Hematopoietic multipotent progenitor cell treated with erythropoietin and hydrocortisone succinate and interleukin-3 and kit ligand, for 4 days (in vitro differentiated cells): ENCODE measurements at regions not wholly inside any gene's neighbourhood (a gene's known extent, or its start where the extent isn't known, plus 50 kb on each side); places are given as distances from the start of the nearest gene placed in this dataset.
A peak's percentile ranks its signal among the peaks of the same experiment; 100 is the strongest.
"Not testable (repeated sequence)": the region's sequence is repeated elsewhere in the genome, so short reads cannot be mapped to it uniquely, and the experiment has no call there.

Experiments
- DNase-seq: peaks from one replicate; pipeline ENCODE4 v3.0.0-alpha.2; 2015

DNA sequence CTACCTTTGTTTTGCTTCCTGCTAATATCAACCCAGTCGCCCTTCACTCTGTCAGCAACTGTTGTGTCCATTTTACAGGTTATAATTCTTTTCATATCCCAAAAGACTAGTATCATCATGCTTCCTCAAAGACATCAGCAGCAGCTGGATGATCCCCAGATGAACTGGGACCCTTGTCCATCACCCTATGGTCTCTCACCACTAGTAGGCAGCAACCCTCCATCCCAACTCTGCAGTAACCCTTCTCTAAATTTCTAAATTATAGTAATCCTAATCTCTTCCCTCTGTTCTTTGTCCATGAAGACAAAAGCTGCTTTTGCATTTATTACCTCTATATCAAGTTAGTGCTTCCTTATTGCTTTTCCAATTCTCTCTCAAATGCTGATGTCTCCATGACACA is 1025.8 kb downstream of the FAM181B start:
- DNase-seq: peak; percentile 4

DNA sequence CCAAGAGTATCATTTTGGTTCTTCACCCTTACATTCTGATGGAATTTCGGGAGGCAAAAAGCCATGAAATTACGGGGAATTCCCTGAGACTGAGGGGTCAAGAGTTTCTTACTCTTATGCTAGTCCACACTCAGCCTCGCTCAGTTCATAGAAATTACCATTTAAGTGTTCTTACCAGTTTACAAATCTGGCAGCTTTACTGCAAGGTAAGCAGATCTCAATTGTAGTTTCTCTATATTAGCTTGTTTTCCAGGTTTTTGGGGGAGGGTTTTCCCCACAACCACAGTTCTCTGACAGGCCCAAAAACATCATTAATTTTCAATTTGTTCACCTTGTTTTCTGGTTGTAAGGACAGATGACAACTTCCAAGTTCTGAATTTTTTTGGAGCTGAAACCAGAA is 1028.4 kb downstream of the FAM181B start:
- no peak for DNase-seq

DNA sequence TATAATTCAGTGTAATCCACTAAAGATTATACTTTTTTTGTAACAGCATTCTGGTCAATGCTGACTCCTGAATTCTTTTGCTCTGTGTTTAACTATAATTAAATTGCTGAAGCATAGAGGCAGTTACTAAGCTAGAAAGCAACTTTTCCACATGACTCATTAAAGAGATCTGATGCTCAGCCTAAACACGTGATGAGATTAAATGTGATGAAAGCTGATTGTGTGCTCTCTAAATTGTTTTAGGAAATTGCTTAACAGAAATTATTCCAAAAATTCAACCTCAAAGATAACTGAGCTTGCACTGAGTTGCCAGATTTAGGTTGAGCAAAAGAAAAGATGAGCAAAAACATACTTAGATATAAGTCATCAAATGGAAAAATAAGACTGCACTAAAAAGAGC is 1033.6 kb downstream of the FAM181B start:
- no peak for DNase-seq

DNA sequence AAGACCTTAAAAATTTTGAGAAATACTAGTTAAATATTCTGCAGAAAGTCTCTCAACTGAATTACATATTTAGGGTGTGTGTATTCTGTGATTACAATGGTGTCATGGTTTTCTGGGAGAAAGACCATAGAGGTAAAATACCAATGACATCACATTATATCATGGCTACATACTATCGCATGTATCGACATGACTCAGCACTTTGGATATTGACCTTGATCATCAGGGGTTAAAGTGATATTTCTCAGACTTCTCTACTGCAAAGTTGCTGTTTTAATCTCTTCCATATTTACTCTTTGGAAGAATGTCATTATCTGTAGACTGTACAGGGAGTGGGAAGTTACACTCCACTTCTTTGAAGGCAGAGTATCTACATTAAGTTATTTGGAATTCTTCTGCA is 1046.6 kb downstream of the FAM181B start:
- DNase-seq: no peak

DNA sequence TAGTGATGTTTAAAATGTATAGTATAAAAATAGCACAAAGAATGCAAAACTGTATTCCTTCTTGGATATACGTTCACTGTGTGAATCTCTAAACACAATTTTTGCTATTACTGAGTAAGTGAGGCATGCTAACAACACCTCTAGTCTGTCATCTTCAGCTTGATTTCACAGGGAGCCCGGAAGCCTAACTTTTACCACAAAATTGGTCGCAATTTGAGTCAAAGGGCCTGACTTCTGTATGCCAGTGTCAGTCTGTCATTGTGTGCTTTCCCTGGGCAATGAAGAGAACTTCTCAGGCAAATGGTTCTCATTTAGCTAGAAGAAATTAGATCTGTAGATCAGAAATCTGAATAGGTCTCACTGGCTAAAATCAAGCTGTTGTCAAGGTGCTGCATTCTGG is 1059.5 kb downstream of the FAM181B start:
- no peak for DNase-seq

DNA sequence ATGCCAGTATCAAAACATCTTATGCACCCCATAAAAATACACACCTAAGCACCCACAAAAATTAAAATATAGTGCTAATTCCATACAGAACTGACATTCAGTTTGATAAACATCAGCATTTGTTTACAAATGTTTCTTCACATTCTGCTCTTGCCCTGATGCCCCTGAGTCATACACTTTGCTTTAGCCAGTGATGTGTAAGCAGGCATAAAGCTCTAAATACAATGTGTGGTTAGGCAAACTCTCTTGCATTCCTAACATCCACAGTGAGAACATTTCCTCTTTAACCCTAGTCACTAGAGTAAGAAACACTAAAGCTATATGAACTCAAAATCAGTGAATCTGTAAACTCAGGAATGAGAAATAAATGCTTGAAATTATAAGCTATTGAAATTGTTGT is 1060.7 kb downstream of the FAM181B start:
- no peak for DNase-seq

DNA sequence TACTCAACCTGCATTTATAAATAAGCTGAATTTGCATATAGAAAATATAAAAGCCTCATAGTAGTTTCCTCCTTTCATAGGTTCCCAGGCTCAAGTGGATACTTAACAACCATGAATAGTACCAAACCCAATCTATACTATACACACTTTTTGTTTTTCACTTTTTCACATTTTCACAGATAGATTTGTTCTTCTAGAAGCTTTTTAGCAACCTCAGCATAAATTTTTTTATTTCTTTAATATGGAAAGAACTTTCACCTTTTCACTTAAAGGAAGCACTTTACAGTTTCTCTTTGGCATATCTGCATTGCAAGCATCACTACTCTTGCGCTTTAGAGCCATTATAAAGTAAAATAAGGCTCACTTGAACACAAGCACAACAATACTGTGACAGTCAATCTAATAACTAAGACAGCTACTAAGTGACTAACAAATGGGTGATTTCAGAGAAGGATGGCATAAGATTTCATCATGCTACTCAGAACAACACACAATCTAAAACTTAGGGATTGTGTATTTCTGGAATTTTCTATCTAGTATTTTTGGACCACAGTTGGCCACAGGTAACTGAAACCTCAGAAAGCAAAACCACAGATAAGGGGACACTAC is 1063.6 kb downstream of the FAM181B start:
- DNase-seq: no peak

DNA sequence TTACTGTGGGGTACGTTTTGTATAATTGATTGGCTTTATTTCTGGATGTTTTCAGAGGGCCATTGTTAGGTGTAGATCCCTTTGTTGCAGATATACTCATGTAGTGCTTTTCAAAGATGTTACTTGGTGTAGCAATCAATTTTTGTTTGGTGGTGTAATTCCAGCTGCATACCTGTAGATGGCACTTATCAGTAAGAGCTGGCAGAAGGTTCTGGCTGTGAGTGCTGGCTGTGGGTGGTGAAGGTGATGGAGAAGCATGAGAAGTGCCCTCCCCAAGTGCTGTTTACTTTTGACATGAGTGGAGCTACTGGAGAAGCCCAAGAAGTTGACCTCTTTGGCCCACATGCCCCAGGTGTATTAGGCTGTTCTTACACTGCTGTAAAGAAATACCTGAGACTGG is 1074.9 kb downstream of the FAM181B start:
- DNase-seq: peak; percentile 56

DNA sequence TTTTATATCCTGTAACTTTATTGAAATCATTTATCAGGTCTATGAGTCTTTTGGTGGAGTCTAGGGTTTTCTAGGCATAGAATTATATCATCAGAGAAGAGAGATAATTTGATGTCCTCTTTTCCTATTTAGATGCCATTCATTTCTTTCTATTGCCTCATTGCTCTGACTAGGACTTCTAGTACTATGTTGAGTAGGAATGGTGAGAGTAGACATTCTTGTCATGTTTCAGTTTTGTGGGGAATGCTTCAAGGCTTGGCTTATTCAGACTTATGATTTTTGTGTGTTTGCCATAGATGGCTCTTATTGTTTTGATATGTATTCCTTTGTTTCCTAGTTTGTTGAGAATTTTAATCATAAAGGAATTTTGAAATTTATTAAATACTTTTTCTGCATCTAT is 1078.3 kb downstream of the FAM181B start:
- DNase-seq: no peak

DNA sequence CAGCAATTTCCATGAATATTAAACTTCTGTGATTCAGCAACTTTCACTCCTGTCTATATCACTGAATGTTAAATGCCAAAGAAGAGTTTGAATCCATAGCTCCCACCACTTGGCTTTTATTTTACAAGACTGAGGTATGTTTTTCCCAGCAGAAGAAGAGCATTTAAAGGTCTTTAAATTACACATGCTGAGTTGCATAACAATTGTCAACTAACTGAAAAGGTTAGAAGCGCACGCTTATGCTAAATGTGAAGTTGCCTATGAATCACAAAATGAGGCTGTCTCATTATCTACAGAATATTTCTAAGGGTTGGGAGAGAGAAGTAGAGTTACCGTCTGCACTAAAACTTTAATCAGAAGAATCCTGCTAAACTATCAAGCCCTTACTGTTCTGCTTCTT is 1086.3 kb downstream of the FAM181B start:
- no peak for DNase-seq

DNA sequence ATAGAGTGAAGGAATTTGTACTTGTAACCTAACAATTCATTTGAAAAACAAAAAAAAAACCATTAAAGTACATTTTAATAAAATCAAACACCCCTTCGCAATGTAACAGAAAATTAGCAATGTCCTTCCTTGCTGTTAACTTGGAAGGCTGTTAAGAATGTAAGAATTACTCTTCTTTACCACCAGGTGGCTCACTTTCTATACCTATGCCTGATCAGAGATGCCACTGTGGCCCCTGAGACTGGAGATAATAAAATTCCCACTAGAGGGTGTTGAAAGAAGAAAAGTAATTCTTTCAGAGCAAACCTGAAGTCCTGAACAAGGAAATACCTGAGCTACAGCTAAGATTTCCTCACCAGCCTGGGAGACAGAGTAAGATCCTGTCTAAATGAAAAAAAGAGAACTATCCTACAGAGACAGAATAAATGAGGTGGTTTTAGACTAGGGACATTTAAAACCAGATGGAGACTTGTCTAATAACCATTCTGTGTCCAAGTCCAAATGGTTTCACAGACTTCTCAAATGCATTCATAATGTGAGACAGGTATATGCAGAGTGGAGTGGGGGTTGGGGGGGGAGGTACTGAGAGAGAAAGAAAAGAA is 1089.3 kb downstream of the FAM181B start:
- peak; percentile 86 for DNase-seq

DNA sequence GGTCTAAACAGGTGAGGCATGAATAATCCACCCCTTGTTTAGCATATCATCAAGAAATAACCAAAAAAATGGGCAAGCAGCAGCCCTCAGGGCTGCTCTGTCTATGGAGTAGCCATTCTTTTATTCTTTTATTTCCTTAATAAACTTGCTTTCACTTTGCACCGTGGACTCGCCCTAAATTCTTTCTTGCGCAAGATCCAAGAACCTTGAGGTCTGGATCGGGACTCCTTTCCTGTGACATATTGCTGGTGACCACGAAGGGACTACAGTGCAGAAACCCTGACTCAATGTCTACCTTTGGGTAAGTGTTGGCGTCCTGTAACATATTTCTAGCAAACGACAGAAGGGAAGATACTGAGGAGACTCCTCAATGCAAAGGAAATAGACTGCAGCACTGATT is 1099.2 kb downstream of the FAM181B start:
- DNase-seq: no peak

DNA sequence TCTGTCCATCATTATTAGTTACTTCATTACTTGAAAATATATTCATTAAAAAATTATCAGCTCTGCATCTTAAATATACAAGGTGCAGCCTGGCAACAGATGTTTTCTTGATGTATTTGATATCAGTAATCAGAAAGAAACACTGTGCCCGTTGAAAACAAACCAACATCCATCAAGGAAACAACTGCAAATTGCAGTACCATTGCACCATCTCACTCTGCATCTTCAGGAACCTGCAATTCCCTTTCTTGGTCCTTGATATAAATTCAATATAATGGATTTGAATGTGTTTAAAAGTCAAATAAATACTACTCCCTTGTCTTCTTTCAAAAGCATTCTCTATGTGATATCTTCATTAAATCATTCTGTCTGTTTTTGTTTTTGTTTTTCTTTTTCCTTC is 1131.2 kb downstream of the FAM181B start:
- no peak for DNase-seq

DNA sequence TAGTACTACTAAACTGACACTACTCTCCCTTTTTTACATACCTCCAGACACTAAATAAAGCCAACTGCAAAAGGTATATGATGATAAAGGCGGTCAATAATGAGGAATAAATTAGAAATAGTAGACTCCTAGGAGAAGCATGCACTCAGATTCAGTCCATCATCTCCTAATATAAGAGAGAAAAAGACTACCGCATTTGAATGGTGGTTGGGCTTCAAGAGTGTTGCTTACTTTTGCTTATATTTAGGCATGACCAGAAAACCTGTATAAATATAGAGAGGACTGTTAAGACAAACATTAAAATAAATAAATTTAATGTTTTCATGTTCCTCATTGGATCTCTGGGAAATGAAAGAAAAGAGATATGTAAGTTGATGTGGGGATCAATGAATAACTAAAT is 1137.0 kb downstream of the FAM181B start:
- DNase-seq: no peak

DNA sequence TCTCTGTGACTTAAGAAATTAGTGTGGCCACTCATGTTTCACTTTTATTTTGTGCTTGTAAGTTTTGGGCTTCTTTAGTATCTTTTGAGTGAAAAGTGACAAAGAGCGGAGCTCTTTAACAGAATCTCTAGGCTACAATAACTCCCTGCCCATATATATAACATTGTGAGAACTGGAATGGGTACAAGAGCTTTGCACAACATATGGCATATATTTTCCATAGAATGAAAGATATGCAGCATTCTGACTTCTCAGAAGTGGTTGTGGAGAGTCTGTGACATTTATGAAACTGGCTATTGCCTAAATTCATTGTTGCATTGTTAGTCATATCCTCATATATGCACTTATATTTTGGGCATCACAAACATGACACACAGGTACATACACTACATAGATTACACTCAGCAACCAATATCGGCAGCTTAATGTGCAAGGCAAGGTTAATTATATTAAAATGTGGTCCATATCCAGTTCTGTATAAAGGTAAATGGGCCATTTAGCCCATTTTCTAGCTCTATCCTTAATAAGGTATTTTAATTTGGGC is 1148.2 kb downstream of the FAM181B start:
- DNase-seq: no peak

DNA sequence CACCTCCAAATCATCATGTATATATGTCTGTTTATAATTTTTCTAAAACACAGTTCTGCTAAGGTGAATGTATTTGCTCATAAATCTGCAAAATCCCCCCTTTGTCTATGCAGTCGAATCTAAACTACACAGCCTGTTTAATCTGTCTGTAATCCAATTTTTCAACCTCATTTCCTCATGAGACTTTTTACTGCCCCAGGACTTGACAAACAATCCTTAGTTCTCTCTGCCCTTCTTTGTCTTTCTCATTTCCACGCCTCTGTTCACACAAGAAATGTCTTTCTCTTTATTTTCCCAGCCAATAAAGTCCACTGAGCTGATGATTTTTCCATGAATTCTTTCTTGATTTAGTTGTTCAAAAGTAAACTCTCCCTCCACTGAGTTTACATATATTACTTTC is 1154.3 kb downstream of the FAM181B start:
- no peak for DNase-seq

DNA sequence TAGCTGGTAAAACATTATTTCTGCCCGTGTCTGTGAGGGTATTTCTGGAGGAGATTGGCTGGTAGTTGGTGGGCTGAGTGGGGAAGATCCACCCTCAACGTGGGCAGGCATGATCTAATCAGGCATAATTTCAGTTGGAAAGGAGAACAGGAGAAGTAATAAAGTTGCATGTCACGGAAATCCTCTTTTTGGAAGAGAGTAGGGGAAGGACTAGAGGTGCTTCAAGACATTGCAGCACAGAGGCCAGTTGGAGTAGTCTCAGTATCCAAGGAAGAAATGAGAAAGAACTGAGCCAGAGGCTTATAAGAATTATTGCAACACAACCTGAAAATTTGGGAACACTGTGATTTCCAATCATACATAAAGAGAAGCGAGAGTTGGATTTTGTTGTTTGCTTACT is 1155.1 kb downstream of the FAM181B start:
- no peak for DNase-seq

DNA sequence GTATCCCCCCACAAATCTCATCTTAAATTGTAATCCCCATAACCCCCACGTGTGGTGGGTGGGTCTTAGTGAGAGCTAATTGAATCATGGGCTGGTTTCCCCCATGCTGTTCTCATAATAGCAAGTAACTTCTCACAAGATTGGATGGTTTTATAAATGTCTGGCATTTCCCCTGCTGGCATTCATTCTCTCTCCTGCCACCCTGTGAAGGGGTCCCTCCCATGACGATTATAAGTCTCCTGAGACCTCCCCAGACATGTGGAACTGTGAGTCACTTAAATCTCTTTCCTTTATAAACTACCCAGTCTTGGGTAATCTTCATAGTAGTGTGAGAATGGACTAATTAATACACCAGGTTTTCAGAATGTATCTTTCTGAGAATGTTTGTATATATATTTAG is 1159.4 kb downstream of the FAM181B start:
- no peak for DNase-seq

DNA sequence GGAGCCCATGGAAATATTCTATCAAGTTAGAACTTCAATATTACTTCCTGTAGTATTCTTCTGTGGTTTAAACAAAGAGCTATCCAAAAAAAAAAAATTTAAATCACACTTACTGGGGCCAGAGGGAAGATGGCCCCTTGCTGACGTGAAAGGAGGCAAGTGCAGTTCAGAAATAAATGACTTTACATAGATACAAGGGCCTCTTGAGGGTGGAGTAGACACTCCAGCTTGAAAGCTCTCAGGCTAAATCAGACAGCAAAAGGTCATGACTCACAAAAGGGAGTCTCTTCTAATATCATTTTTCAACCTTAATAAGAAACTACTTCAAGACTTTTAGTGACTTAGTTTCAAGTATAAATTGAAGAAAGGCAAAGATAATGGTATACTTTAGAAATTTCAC is 1160.3 kb downstream of the FAM181B start:
- no peak for DNase-seq

DNA sequence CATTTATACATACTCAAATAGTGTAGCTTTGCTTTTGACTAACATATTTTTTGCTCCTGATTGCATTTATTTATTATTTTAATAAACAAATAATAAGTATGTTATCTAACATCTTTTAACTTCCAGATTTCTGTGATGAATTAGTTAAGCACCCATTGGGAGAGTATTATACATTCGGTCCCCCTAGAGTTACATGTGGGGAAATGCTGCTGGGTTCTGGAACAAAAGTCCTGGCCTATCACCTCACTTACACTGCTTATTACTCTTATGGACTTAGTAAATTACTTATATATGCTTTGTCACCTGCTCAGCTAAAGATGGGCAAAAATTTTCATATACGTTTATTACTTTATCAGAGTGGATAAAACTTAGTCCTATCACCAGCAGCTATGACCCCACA is 1163.0 kb downstream of the FAM181B start:
- no peak for DNase-seq

DNA sequence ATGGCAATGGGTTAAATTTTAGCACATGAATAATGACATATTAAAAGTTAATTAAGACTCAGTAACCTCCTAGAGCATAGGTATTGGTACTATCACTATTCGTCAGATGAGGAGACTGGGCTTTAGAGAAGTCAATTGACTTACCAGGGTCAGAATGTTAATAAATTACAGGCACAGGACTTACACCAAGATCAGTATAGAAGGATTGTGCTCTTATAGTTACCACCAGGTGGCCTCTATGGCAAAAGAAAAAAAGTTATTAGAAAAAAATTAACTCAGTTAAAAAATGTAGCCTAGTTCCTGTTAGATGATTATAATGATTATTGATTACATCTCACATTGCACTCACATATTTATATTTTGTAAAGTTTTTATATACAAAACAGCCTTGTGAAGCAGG is 1163.7 kb downstream of the FAM181B start:
- DNase-seq: no peak

DNA sequence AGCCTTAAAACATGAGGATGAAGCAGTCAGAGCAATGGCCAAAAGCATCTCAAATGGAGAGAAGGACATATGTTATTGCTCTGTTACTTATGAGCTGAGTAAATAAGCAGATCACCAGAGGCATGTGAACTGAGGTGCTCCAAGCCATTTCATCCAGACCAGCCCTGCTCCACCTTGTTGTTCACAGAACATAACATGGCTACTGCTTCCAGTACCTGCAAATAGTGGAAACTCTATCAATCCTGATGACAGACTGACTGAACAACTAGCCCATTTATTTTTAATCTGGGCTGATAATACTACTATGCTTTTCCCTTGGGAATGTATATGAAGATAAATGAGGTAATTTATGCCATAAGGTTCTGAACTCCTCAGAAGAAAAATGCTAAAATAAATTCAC is 1164.7 kb downstream of the FAM181B start:
- no peak for DNase-seq

DNA sequence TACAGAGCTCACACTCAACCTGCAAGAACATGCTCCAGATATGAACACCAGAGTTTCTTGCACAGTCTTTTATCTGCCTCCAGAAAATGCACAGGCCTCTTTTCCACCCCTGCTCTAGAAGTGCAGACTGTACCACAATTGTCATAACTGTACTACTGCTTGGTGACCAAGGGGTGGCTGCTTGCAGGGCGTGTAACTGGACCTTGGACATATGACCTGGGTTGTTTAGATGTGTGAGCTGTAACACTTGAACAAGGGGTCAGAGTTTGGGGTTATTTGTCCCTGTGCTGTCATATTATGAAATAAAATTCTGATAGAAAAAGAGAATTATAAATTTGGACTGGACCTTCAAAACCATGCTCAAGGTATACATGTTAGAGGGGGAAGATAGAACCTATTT is 1185.5 kb downstream of the FAM181B start:
- DNase-seq: no peak

DNA sequence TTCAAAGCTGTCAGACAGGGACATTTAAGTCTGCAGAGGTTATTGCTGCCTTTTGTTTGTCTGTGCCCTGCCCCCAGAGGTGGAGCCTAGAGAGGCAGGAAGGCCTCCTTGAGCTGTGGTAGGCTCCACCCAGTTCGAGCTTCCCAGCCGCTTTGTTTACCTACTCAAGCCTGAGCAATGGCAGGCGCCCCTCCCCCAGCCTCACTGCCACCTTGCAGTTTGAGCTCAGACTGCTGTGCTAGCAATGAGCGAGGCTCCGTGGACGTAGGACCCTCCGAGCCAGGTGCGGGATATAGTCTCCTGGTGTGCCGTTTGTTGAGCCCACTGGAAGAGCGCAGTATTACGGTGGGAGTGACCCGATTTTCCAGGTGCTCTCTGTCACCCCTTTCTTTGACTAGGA is 1193.9 kb downstream of the FAM181B start:
- DNase-seq: not testable (repeated sequence)

DNA sequence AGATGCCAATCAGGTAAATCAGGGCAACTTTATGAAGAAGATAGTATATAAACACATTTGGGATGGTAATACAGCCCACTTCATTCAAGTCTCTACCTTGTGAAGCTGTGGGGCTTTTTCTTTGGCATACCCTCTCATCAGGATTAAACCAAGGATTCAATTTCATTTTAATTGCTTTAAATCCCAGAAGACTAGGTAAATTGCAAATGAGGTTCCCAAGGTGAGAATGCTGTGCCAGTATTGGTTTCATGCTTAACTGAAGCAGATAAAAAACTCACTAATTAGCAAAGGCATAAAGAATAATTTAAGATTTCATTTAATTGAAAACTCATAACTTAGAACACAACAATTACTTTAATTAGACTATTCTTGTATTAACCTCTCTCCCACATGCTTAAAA is 1218.1 kb downstream of the FAM181B start:
- DNase-seq: no peak
